Vagina (tissue), 2 donors: ENCODE measurements at regions not wholly inside any gene's neighbourhood (a gene's known extent, or its start where the extent isn't known, plus 50 kb on each side); places are given as distances from the start of the nearest gene placed in this dataset.

Experiments used
- POLR2A ChIP-seq, 2 donors: fragments of 450-650 bp; IDR thresholded peaks; one replicate each; pipeline ENCODE4 v1.6.1; 2017; ENCODE audit warnings: antibody characterized with exemption in 2 of 2, mild to moderate bottlenecking in 2 of 2, moderate library complexity in 2 of 2
- POLR2AphosphoS5 ChIP-seq, 2 donors: sonication (generic); formaldehyde crosslinking; IDR thresholded peaks; one replicate each; pipeline ENCODE4 v1.9.0; 2017; ENCODE audit warnings: antibody characterized with exemption in 2 of 2, mild to moderate bottlenecking in 2 of 2, low read depth in 1 of 2; ENCODE audit not compliant: insufficient read depth in 1 of 2
- TF ChIP-seq, protein P1 (sequence below), 3 experiments: fragments of 450-650 bp in 2 of 3; fragments of 200-600 bp in 1 of 3; sonication (generic) in 1 of 3; IDR thresholded peaks; one replicate each; pipeline ENCODE4 v1.5.1; 2017 to 2019; ENCODE audit warnings: antibody characterized with exemption in 3 of 3, mild to moderate bottlenecking in 2 of 3, moderate library complexity in 2 of 3

DNA sequence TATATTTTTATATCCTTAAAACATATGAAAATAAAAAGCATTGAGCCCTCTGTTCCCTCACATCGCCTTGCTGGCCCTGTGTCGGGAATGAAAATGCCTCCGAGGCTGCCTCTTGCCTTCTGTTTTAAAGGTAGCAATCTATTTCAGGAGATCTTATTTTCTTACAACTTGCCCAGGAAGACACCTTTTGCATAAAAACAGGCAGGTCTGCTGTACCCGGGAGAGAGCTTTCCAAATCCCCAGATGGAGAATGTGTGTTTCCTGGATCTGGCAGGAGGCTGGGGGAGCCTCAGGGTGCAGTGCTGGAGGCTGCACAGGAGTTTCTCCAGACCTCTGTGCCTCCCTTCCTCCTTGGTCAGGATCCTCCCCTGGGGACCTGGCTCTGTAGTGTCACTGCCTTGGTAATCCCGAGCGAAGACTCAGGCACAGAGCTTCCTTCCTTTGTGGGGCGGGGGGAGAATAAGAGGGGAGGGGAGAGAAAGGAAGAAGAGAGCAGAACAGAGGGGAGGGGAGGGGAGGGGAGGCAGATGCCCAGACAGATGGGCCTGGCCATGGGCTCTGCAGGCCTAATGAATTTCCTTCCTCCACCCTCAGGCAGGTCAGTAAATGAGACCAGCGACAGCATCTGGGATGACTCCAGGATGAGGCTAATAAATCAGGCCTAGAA, 104.0 kb upstream of the BOD1 start:
- TF ChIP-seq, protein P1, sequence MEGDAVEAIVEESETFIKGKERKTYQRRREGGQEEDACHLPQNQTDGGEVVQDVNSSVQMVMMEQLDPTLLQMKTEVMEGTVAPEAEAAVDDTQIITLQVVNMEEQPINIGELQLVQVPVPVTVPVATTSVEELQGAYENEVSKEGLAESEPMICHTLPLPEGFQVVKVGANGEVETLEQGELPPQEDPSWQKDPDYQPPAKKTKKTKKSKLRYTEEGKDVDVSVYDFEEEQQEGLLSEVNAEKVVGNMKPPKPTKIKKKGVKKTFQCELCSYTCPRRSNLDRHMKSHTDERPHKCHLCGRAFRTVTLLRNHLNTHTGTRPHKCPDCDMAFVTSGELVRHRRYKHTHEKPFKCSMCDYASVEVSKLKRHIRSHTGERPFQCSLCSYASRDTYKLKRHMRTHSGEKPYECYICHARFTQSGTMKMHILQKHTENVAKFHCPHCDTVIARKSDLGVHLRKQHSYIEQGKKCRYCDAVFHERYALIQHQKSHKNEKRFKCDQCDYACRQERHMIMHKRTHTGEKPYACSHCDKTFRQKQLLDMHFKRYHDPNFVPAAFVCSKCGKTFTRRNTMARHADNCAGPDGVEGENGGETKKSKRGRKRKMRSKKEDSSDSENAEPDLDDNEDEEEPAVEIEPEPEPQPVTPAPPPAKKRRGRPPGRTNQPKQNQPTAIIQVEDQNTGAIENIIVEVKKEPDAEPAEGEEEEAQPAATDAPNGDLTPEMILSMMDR (IDR thresholded peaks at IDR 0.05): no peak
- no peak for TF ChIP-seq POLR2A (IDR thresholded peaks at IDR 0.05)
- TF ChIP-seq POLR2AphosphoS5 (IDR thresholded peaks at IDR 0.05; ENCODE audit: insufficient read depth in 1 of 2, low read depth in 1 of 2): no peak
